ENCODE measurements at regions not wholly inside any gene's neighbourhood (a gene's known extent, or its start where the extent isn't known, plus 50 kb on each side); places are given as distances from the start of the nearest gene placed in this dataset.

GRCh38 chr3:34444137-34444536 is 645.7 kb downstream of the PDCD6IP start:
- intact Hi-C loops (cut with micrococcal nuclease) (no loop called here), dilution Hi-C loops (cut with MboI; ENCODE audit: extremely low pct_ligation_motif_present, low sequenced_read_pairs) (no loop called here)
- FAIRE-seq (no peak), DNase-seq (ENCODE audit: low read depth, low spot score) (no peak)
- ChIA-PET CTCF (no interaction called here), POLR2A (no interaction called here)
- no peak overlapping the region for H3K4me2 ChIP-seq (ENCODE audit: insufficient read depth, low read length)
- H3K9ac ChIP-seq (replicated peaks; ENCODE audit: extremely low read depth, insufficient read depth, low read length), result no peak overlapping the region
- H2AFZ ChIP-seq (ENCODE audit: low read depth, low read length), result no peak overlapping the region
- no peaks in the 10 kb centered on the region for H3K9me3 ChIP-seq (replicated peaks; ENCODE audit: control insufficient read depth, insufficient read depth, low read length)
- no peaks in the 10 kb centered on the region for H3K4me1 ChIP-seq (ENCODE audit: control insufficient read depth, extremely low read depth, insufficient read depth, low read length)
- no peaks in the 10 kb centered on the region for H3K9me1 ChIP-seq (replicated peaks; ENCODE audit: control insufficient read depth, extremely low read depth, insufficient read depth, low read length)
- no peaks in the 10 kb centered on the region for H3K27me3 ChIP-seq (ENCODE audit: control insufficient read depth in 2 of 2, insufficient read depth in 2 of 2, low read length in 2 of 2)
- TF ChIP-seq MYC (IDR thresholded peaks at IDR 0.05; ENCODE audit: low read depth, low read length), result no peak
- TF ChIP-seq JUN (IDR thresholded peaks at IDR 0.05; ENCODE audit: borderline replicate concordance, insufficient read depth, insufficient read length, low read depth), result no peak
- no peak for TF ChIP-seq POLR2AphosphoS5 (IDR thresholded peaks at IDR 0.05; ENCODE audit: insufficient read depth, low read depth, low read length)
- no peak for TF ChIP-seq POLR2A (IDR thresholded peaks at IDR 0.05; ENCODE audit: low read depth, low read length)
- TF ChIP-seq FOS (IDR thresholded peaks at IDR 0.05; ENCODE audit: borderline replicate concordance, insufficient read depth, low read length), result no peak
- TF ChIP-seq MAX (IDR thresholded peaks at IDR 0.05; ENCODE audit: insufficient read depth, insufficient read length), result no peak
- no peak for TF ChIP-seq GATA2 (IDR thresholded peaks at IDR 0.05; ENCODE audit: insufficient read depth, insufficient read length, low read depth, low read length)
- no peak for TF ChIP-seq EZH2 (IDR thresholded peaks at IDR 0.05; ENCODE audit: borderline replicate concordance, low read depth, low read length, severe bottlenecking)
- TF ChIP-seq CTCF (IDR thresholded peaks at IDR 0.05; ENCODE audit: extremely low read depth in 1 of 2, insufficient read depth in 1 of 2, low read depth in 1 of 2, low read length in 2 of 2), result no peak
- H3K79me2 ChIP-seq (ENCODE audit: control insufficient read depth, insufficient read depth, low read length), result no peaks in the 10 kb centered on the region
- H4K20me1 ChIP-seq (replicated peaks; ENCODE audit: control insufficient read depth, extremely low read depth, insufficient read depth, low read length), result no peaks in the 10 kb centered on the region
- H3K4me3 ChIP-seq (replicated peaks in 1 of 3; ENCODE audit: insufficient read depth in 1 of 3, low read depth in 1 of 3, low read length in 3 of 3), result no peak overlapping the region
- no TSS peak for BruUV-seq (replicated peaks)
- H3K27ac ChIP-seq (ENCODE audit: insufficient read depth, low read depth, low read length), result no peak overlapping the region
- H3K36me3 ChIP-seq (ENCODE audit: control insufficient read depth in 2 of 2, extremely low read depth in 1 of 2, insufficient read depth in 2 of 2, low read length in 2 of 2), result no peaks in the 10 kb centered on the region

All from endothelial cell of umbilical vein (primary cell).